ENCODE measurements at regions not wholly inside any gene's neighbourhood (a gene's known extent, or its start where the extent isn't known, plus 50 kb on each side); places are given as distances from the start of the nearest gene placed in this dataset.
"Not testable (repeated sequence)": the region's sequence is repeated elsewhere in the genome, so short reads cannot be mapped to it uniquely, and the experiment has no call there.

GRCh38 chr7:153766926-153767325 lies 285.3 kb upstream of the DPP6 start:
- not testable (repeated sequence) for H3K4me3 ChIP-seq (ENCODE audit: low read depth, low read length); DNase-seq (ENCODE audit: low read depth)

GRCh38 chr7:153772966-153773365 lies 279.2 kb upstream of the DPP6 start:
- TF ChIP-seq, protein P1, sequence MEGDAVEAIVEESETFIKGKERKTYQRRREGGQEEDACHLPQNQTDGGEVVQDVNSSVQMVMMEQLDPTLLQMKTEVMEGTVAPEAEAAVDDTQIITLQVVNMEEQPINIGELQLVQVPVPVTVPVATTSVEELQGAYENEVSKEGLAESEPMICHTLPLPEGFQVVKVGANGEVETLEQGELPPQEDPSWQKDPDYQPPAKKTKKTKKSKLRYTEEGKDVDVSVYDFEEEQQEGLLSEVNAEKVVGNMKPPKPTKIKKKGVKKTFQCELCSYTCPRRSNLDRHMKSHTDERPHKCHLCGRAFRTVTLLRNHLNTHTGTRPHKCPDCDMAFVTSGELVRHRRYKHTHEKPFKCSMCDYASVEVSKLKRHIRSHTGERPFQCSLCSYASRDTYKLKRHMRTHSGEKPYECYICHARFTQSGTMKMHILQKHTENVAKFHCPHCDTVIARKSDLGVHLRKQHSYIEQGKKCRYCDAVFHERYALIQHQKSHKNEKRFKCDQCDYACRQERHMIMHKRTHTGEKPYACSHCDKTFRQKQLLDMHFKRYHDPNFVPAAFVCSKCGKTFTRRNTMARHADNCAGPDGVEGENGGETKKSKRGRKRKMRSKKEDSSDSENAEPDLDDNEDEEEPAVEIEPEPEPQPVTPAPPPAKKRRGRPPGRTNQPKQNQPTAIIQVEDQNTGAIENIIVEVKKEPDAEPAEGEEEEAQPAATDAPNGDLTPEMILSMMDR (conservative IDR thresholded peaks at IDR 0.05; ENCODE audit: low read depth, low read length) = no peak
- DNase-seq (ENCODE audit: low read depth) = no peak
- H3K4me3 ChIP-seq (ENCODE audit: low read depth, low read length) = no peak overlapping the region

DNA sequence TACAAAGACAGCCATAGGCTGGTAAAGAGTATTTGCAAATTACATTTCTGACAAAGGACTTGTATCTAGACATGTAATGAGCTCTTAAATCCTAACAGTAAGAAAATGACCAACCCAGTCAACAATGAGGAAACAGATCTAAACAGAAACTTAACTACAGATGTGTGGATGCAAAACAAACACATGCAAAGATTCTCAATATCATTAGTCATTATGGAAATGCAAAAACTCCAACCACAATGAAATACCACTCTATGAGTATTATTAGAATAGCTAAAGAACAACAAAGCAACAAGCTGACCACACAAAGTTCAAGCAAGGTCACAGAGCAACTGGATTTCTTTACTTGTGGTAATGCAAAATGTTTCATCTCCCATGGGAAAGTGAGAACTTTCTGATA lies 275.3 kb upstream of the DPP6 start:
- H3K4me3 ChIP-seq (ENCODE audit: low read depth, low read length); DNase-seq (ENCODE audit: low read depth): not testable (repeated sequence)

- H3K4me3 ChIP-seq (ENCODE audit: low read depth, low read length); DNase-seq (ENCODE audit: low read depth): not testable (repeated sequence)
Measured at GRCh38 chr7:153797363-153797762, 254.8 kb upstream of the DPP6 start.

DNA sequence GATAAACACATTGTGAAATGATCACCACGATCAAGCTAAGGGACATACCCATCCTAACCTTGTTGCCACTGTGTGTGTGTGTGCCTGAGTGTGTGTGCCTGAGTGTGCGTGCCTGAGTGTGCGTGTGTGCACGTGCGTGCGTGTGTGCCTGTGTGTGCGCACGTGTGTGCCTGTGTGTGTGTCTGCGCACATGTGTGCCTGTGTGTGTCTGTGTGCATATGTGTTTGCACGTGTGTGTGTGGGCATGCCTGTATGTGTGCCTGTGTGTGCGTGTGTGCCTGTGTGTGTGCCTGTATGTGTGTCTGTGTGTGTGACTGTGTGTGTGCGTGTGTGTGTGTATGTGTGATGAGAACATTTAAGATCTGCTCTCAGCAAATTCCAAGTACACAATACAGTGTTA lies 244.1 kb upstream of the DPP6 start:
- H3K4me3 ChIP-seq (ENCODE audit: low read depth, low read length) = no peak overlapping the region
- TF ChIP-seq, protein P1 (conservative IDR thresholded peaks at IDR 0.05; ENCODE audit: low read depth, low read length) = no peak
- no peak for DNase-seq (ENCODE audit: low read depth)

- TF ChIP-seq, protein P1 (conservative IDR thresholded peaks at IDR 0.05; ENCODE audit: low read depth, low read length) = no peak
- no peak for DNase-seq (ENCODE audit: low read depth)
- H3K4me3 ChIP-seq (ENCODE audit: low read depth, low read length) = no peak overlapping the region
Measured at GRCh38 chr7:153829525-153829924, 222.7 kb upstream of the DPP6 start.

DNA sequence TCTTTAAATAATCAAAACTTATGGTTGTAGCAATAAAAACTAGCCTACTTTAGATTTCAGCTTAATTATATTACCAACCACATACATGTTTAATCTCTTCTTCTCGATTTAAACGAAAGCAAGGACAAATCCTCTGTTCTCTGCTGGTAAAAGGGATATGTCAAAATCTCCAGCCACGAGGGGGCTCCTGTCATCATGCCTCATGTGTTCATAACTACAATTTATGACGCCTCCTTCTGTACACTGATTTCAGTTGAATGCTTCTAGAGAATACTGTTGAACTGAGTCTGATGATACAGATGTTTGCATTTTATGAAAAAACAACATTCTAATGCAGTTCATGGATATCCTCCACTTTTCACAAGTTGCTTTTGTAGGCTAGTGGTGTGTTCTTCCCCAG lies 220.0 kb upstream of the DPP6 start:
- H3K4me3 ChIP-seq (ENCODE audit: low read depth, low read length) = no peak overlapping the region
- DNase-seq (ENCODE audit: low read depth) = no peak
- TF ChIP-seq, protein P1 (conservative IDR thresholded peaks at IDR 0.05; ENCODE audit: low read depth, low read length) = no peak

DNA sequence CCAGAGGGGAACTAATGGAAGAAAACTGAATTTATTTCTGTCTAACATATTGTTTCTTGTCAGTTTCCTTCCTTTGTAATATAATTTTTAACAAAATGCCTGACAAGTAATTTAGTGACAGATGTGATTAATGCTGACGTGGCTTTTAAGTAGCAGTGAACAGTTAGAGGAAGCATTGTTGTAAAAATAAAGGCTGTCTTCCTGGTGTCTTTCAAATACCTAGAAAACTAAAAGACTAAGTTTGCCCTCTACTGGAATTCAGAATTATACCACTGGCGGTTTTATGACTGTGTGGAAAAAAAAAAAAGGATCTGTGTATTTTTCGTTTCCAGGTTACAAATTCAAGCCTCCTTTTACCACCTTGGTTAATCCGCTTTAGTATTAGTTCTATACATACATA lies 217.1 kb upstream of the DPP6 start:
- H3K4me3 ChIP-seq (ENCODE audit: low read depth, low read length) = no peak overlapping the region
- no peak for DNase-seq (ENCODE audit: low read depth)
- TF ChIP-seq, protein P1 (conservative IDR thresholded peaks at IDR 0.05; ENCODE audit: low read depth, low read length) = no peak

GRCh38 chr7:153835712-153836265 lies 216.4 kb upstream of the DPP6 start:
- no peak overlapping the region for H3K4me3 ChIP-seq (ENCODE audit: low read depth, low read length)
- TF ChIP-seq, protein P1 (conservative IDR thresholded peaks at IDR 0.05; ENCODE audit: low read depth, low read length) = no peak
- no peak for DNase-seq (ENCODE audit: low read depth)
